HCT116 (cell line): ENCODE measurements at regions not wholly inside any gene's neighbourhood (a gene's known extent, or its start where the extent isn't known, plus 50 kb on each side); places are given as distances from the start of the nearest gene placed in this dataset.

Experiments used
- ATAC-seq: fragments of 200-7000 bp; cut with Tn5 transposase; 2 replicates; pipeline ENCODE4 v1.9.1; 2020; ENCODE audit warnings: mild to moderate bottlenecking, moderate library complexity
- BruUV-seq: library from RNA; stranded (reverse); fragments of 400-500 nt; replicated peaks from 2 replicates; lab custom pipeline; 2021; lab: Mats Ljungman, UMichigan
- CTCF ChIA-PET: fragments of 300-600 bp; sonication (Branson Sonifier 250); formaldehyde crosslinking; loops from one replicate; lab custom pipeline; 2021; ENCODE audit warnings: antibody characterized with exemption; lab: Charles Lee
- POLR2A ChIA-PET: fragments of 300-600, 350-600 bp; sonication (Branson Sonifier 250); formaldehyde crosslinking; loops from one replicate; lab custom pipeline; 2021; ENCODE audit warnings: antibody characterized with exemption; lab: Charles Lee
- RAD21 ChIA-PET, 2 experiments: fragments of 300-600 bp; sonication (Branson Sonifier 250); formaldehyde crosslinking; loops; one replicate each; lab custom pipeline; 2023; ENCODE audit warnings: low total read pairs in 2 of 2; ENCODE audit not compliant: uncharacterized antibody in 2 of 2, unreplicated experiment in 2 of 2, low non-redundant PET in 1 of 2; lab: Charles Lee
- DNase-seq: peaks from one replicate; pipeline ENCODE4 v3.0.0-alpha.2; 2010; ENCODE audit warnings: low read depth, low spot score
- H2AFZ ChIP-seq: fragments of 200-600 bp; shearing (Covaris generic), sonication (generic); 2 replicates; pipeline ENCODE4 v1.6.1; 2017; ENCODE audit warnings: low read depth, mixed run types, mixed read lengths, antibody characterized with exemption, low read length; ENCODE audit not compliant: poor library complexity, severe bottlenecking
- H3K27ac ChIP-seq: 2 replicates; pipeline ENCODE4 v1.5.1; 2012; ENCODE audit warnings: low read depth, low read length
- H3K27me3 ChIP-seq: fragments of 200-600 bp; sonication (generic); 2 replicates; pipeline ENCODE4 v1.6.1; 2016; ENCODE audit warnings: mixed run types, low read length, mixed read lengths; ENCODE audit not compliant: insufficient read depth
- H3K36me3 ChIP-seq, 2 experiments: fragments of 200-500 bp in 1 of 2; fragments of 200-600 bp in 1 of 2; sonication (Bioruptor generic) in 1 of 2; sonication (generic) in 1 of 2; 2 replicates each; pipeline versions ENCODE4 v1.5.1 to v1.6.1; 2014 to 2016; ENCODE audit warnings: low read length in 2 of 2, inconsistent platforms in 1 of 2, mixed read lengths in 1 of 2, mixed run types in 1 of 2; ENCODE audit not compliant: insufficient read depth in 2 of 2, control insufficient read depth in 1 of 2
- H3K4me1 ChIP-seq, 2 experiments: fragments of 200-600 bp in 1 of 2; sonication (generic) in 1 of 2; 2 replicates each; pipeline versions ENCODE4 v1.5.1 to v1.6.1; 2012 to 2017; ENCODE audit warnings: low read length in 2 of 2, inconsistent platforms in 1 of 2, mild to moderate bottlenecking in 1 of 2, mixed read lengths in 1 of 2, mixed run types in 1 of 2, moderate library complexity in 1 of 2; ENCODE audit not compliant: insufficient read depth in 2 of 2, control insufficient read depth in 1 of 2
- H3K4me2 ChIP-seq: fragments of 200-600 bp; sonication (generic); 2 replicates; pipeline ENCODE4 v1.6.1; 2017; ENCODE audit warnings: mixed run types, low read length, mixed read lengths
- H3K4me3 ChIP-seq, 2 experiments: fragments of 200-600 bp in 1 of 2; sonication (generic) in 1 of 2; replicated peaks in 1 of 2; 2 replicates each; pipeline ENCODE4 v1.5.1; 2011 to 2016; ENCODE audit warnings: low read length in 2 of 2, control low read depth in 1 of 2, low read depth in 1 of 2, mild to moderate bottlenecking in 1 of 2, mixed read lengths in 1 of 2, mixed run types in 1 of 2
- H3K79me2 ChIP-seq: fragments of 200-600 bp; sonication (generic); 2 replicates; pipeline ENCODE4 v1.6.1; 2017; ENCODE audit warnings: mild to moderate bottlenecking, mixed run types, low read length, moderate library complexity, mixed read lengths; ENCODE audit not compliant: insufficient read depth
- H3K9ac ChIP-seq: fragments of 200-600 bp; sonication (generic); 2 replicates; pipeline ENCODE4 v1.6.1; 2016; ENCODE audit warnings: low read length, mixed read lengths
- H3K9me2 ChIP-seq: fragments of 200-600 bp; sonication (generic), shearing (Covaris generic); 2 replicates; pipeline ENCODE4 v1.6.1; 2017; ENCODE audit warnings: mixed run types, mild to moderate bottlenecking, moderate library complexity; ENCODE audit not compliant: insufficient read depth
- H3K9me3 ChIP-seq, 2 experiments: fragments of 200-500 bp in 1 of 2; fragments of 200-600 bp in 1 of 2; sonication (Bioruptor generic) in 1 of 2; sonication (generic) in 1 of 2; 2 replicates each; pipeline ENCODE4 v1.6.1; 2014 to 2017; ENCODE audit warnings: low read length in 2 of 2, mixed read lengths in 2 of 2, inconsistent platforms in 1 of 2, low read depth in 1 of 2, mild to moderate bottlenecking in 1 of 2, mixed run types in 1 of 2, moderate library complexity in 1 of 2; ENCODE audit not compliant: control insufficient read depth in 1 of 2, insufficient read depth in 1 of 2
- H4K20me1 ChIP-seq: fragments of 200-600 bp; sonication (generic), shearing (Covaris generic); 2 replicates; pipeline ENCODE4 v1.6.1; 2017; ENCODE audit warnings: mixed run types, mild to moderate bottlenecking, moderate library complexity; ENCODE audit not compliant: insufficient read depth
- EGR1 ChIP-seq: IDR thresholded peaks from 2 replicates; pipeline ENCODE4 v1.6.1; 2012; ENCODE audit warnings: low read depth
- ELF1 ChIP-seq: IDR thresholded peaks from 2 replicates; pipeline ENCODE4 v1.6.1; 2012; ENCODE audit warnings: low read depth, borderline replicate concordance
- EZH2phosphoT487 ChIP-seq: fragments of 200-600 bp; IDR thresholded peaks from 2 replicates; pipeline ENCODE4 v1.6.1; 2018; ENCODE audit warnings: antibody characterized with exemption, borderline replicate concordance
- POLR2A ChIP-seq: IDR thresholded peaks from 2 replicates; pipeline ENCODE4 v1.7.0; 2011; ENCODE audit warnings: borderline replicate concordance; ENCODE audit not compliant: insufficient read depth, insufficient read length; ENCODE audit errors: extremely low read depth
- POLR2AphosphoS5 ChIP-seq: IDR thresholded peaks from 2 replicates; pipeline ENCODE4 v1.6.1; 2011; ENCODE audit warnings: mild to moderate bottlenecking, low read depth, low read length, moderate library complexity
- RAD21 ChIP-seq: IDR thresholded peaks from 2 replicates; pipeline ENCODE4 v1.6.1; 2012; ENCODE audit warnings: low read depth, mild to moderate bottlenecking
- SP1 ChIP-seq: IDR thresholded peaks from 2 replicates; pipeline ENCODE4 v1.6.1; 2012; ENCODE audit warnings: low read depth
- TCF7L2 ChIP-seq: IDR thresholded peaks from 2 replicates; pipeline ENCODE4 v1.7.0; 2011; ENCODE audit warnings: borderline replicate concordance, inconsistent platforms; ENCODE audit not compliant: insufficient read depth, insufficient read length; ENCODE audit errors: extremely low read depth
- YY1 ChIP-seq: IDR thresholded peaks from 2 replicates; pipeline ENCODE4 v1.6.1; 2011; ENCODE audit warnings: low read length, low read depth, moderate library complexity, mild to moderate bottlenecking; ENCODE audit not compliant: insufficient replicate concordance; ENCODE audit errors: extremely low read depth
- intact Hi-C: fragments of 100-400 bp; cut with micrococcal nuclease; formaldehyde crosslinking; loops from 2 replicates; pipeline ENCODE4 v1.10.0; 2022
- TF ChIP-seq, protein P1 (sequence below): IDR thresholded peaks from 2 replicates; pipeline ENCODE4 v1.6.1; 2012

DNA sequence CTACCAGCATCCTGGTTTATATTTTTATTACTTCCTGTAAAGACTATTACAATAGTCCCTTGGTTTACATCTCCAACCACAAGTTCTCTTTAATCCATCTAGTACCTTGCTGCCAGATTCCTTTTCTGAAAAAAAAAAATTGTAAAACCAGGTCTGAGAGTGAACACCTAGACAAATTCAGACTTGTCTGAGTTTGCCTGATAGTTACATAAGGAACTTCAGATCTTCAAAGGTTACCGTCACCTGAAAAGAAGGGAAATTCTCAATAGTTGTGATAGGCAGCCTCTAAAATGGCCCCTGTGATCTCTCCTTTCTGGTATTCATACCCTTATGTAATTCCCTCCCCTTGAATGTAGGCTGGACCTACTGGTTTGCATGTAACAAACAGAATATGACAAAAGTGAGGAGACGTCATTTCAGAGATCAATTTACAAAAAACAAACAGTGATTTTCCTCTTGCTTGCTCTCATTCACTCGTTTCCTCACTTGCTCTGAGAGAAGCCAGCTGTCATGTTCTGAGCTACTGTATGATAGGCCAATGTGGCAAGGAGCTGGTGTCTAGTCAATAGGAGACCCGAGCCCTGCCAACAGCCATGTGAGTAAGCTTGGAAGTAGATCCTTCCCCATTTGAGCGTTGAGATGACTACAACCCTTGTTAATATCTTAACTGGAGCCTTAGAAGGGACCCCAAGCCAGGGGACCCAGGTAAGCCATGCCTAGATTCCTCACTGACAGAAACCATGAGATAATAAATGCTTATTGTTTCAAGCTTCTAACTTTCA, 110.9 kb upstream of the LSM8 start:
- ChIA-PET CTCF (no interaction called here), POLR2A (no interaction called here)
- no peak overlapping the region for H3K27ac ChIP-seq
- DNase-seq (no peak), ATAC-seq (no peak)
- H3K79me2 ChIP-seq: no peaks in the 10 kb centered on the region
- H3K9ac ChIP-seq: no peak overlapping the region
- no TSS peak for BruUV-seq
- TF ChIP-seq EGR1 (no peak), POLR2AphosphoS5 (no peak), TCF7L2 (no peak), ELF1 (no peak), RAD21 (no peak), YY1 (no peak), EZH2phosphoT487 (no peak)
- TF ChIP-seq, all 23 proteins: peak for 0
- no peaks in the 10 kb centered on the region for H3K9me3 ChIP-seq
- RAD21 ChIA-PET: no interaction called here
- H3K36me3 ChIP-seq: no peaks in the 10 kb centered on the region
- H2AFZ ChIP-seq: no peak overlapping the region
- no peaks in the 10 kb centered on the region for H3K9me2 ChIP-seq
- no peak overlapping the region for H3K4me3 ChIP-seq
- H3K27me3 ChIP-seq: no peaks in the 10 kb centered on the region
- intact Hi-C loops: no loop called here
- H4K20me1 ChIP-seq: no peaks in the 10 kb centered on the region
- H3K4me1 ChIP-seq: no peaks in the 10 kb centered on the region
- H3K4me2 ChIP-seq: no peak overlapping the region

DNA sequence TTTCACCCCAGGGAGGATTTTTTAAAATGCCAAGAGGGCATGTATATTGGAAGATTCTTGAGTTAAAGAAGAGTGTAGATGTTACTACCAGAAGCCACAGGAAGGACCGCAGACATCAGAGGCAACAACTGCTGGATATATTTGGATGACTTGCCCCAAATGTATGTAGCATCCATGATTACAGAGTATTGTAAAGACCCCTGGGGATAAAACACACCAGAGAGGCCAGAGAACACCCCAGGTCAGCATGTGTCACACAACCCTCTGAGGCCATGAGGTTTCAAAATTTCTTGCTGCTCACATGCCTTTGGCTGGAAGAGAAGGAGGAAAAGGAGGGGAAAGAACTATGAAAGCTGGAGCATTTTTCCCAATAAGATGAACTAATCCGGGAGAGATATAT, 108.0 kb upstream of the LSM8 start:
- CTCF ChIA-PET: no interaction called here
- H3K4me2 ChIP-seq: no peak overlapping the region
- DNase-seq: no peak
- no peaks in the 10 kb centered on the region for H3K36me3 ChIP-seq
- no peaks in the 10 kb centered on the region for H4K20me1 ChIP-seq
- H3K4me1 ChIP-seq: peaks cover 4 to 5% of the 10 kb centered on the region in 2 experiments; a peak in 3 of 4 replicates
- BruUV-seq: no TSS peak
- TF ChIP-seq, protein P1, sequence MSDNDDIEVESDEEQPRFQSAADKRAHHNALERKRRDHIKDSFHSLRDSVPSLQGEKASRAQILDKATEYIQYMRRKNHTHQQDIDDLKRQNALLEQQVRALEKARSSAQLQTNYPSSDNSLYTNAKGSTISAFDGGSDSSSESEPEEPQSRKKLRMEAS: no peak
- TF ChIP-seq ELF1 (no peak), POLR2A (no peak), SP1 (no peak)
- TF ChIP-seq, all 23 proteins: peak for 0
- Histone ChIP-seq H3K27ac (no peak overlapping the region), H3K9me3 (no peaks in the 10 kb centered on the region), H3K27me3 (no peaks in the 10 kb centered on the region), H3K79me2 (no peaks in the 10 kb centered on the region), H3K9me2 (no peaks in the 10 kb centered on the region), H3K9ac (no peak overlapping the region), H3K4me3 (no peak overlapping the region), H2AFZ (no peak overlapping the region)
- POLR2A ChIA-PET: no interaction called here
- intact Hi-C loops: no loop called here
- RAD21 ChIA-PET: no interaction called here
- ATAC-seq: no peak
